ENCODE measurements at regions not wholly inside any gene's neighbourhood (a gene's known extent, or its start where the extent isn't known, plus 50 kb on each side); places are given as distances from the start of the nearest gene placed in this dataset.
"Not testable (repeated sequence)": the region's sequence is repeated elsewhere in the genome, so short reads cannot be mapped to it uniquely, and the experiment has no call there.

- not testable (repeated sequence) for DNase-seq
Observed at GRCh38 chr1:25171013-25171412, 61.3 kb downstream of the SYF2 start.

GRCh38 chr1:25170439-25170838, 61.9 kb downstream of the SYF2 start:
- DNase-seq = no peak

GRCh38 chr1:25169610-25170009, 62.7 kb downstream of the SYF2 start:
- no peak for DNase-seq

- no peak for DNase-seq
Observed at GRCh38 chr1:25169168-25169567, 63.1 kb downstream of the SYF2 start.

- no peak for DNase-seq
Observed at GRCh38 chr1:25168193-25169071, 63.9 kb downstream of the SYF2 start.

GRCh38 chr1:25167269-25168192, 64.8 kb downstream of the SYF2 start:
- no peak for DNase-seq

GRCh38 chr1:25166847-25167246, 65.5 kb downstream of the SYF2 start:
- no peak for DNase-seq

GRCh38 chr1:25163986-25164385, 68.3 kb downstream of the SYF2 start:
- no peak for DNase-seq

GRCh38 chr1:25161981-25162380, 70.3 kb downstream of the SYF2 start:
- DNase-seq = no peak

- no peak for DNase-seq
Observed at GRCh38 chr1:25157846-25158245, 74.5 kb downstream of the SYF2 start.

GRCh38 chr1:25150985-25151495, 81.3 kb downstream of the SYF2 start:
- no peak for DNase-seq

- no peak for DNase-seq
Observed at GRCh38 chr1:25148673-25149300, 83.5 kb downstream of the SYF2 start.

- DNase-seq = no peak
Observed at GRCh38 chr1:25146451-25146855, 85.8 kb downstream of the SYF2 start.

- DNase-seq = no peak
Observed at GRCh38 chr1:25145775-25146393, 86.4 kb downstream of the SYF2 start.

GRCh38 chr1:25140073-25140797, 92.1 kb downstream of the SYF2 start:
- no peak for DNase-seq

GRCh38 chr1:25137521-25138395, 94.5 kb downstream of the SYF2 start:
- DNase-seq = no peak

- no peak for DNase-seq
Observed at GRCh38 chr1:25137106-25137505, 95.2 kb downstream of the SYF2 start.

GRCh38 chr1:25135909-25136308, 96.4 kb downstream of the SYF2 start:
- peak; percentile 18 for DNase-seq

GRCh38 chr1:25134801-25135461, 97.4 kb downstream of the SYF2 start:
- DNase-seq = no peak

GRCh38 chr1:25134307-25134706, 98.0 kb downstream of the SYF2 start:
- no peak for DNase-seq
